ENCODE measurements at regions not wholly inside any gene's neighbourhood (a gene's known extent, or its start where the extent isn't known, plus 50 kb on each side); places are given as distances from the start of the nearest gene placed in this dataset.

DNA sequence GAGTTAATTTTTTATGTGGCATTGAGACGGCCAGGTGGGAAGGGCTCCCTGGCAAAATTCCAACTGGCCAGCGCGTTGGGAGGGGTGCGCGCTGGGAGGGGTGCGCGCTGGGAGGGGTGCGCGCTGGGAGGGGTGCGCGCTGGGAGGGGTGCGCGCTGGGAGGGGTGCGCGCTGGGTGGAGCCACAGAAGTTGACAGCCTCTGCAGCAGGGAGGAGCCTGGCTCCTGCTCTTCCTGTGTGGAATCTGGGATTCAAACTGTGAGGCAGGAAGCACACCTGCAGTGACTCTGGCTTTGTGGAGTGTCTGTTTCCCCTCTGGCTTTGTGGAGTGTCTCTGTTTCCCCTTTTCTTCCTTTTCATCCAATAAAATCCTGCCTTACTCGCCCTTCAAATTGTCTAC lies 147.9 kb upstream of the CBLN2 start:
- DNase-seq (ENCODE audit: low read depth): no peak

DNA sequence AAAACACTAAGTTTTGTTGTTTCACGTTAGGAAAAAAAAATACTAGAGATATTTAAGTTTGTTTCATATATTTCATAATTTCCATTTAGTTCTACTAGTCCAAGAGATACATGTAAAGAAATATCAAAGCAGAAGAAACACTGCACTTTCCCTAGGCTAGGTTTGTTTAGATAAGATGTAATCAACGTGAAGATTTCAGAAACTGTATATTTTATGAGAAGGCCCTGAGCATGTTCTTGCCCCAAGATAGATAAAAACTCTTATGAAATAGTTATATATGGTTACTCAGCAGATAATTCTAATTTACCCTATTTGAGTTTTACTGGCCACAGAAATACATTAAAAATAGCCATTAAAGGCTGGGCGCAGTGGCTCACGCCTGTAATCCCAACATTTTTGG lies 143.6 kb upstream of the CBLN2 start:
- no peak for DNase-seq (ENCODE audit: low read depth)

DNA sequence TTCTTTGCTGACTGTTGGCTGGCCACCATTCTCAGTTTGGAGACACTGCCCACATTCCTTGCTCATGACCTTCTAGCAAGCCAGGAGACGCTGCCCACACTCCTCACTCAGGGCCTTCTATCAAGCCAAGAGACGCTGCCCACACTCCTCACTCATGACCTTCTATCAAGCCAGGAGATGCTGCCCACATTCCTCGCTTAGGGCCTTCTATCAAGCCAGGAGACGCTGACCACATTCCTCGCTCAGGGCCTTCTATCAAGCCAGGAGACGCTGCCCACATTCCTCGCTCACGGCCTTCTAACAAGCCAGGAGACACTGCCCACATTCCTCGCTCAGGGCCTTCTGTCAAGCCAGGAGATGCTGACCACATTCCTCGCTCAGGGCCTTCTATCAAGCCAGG lies 131.3 kb upstream of the CBLN2 start:
- DNase-seq (ENCODE audit: low read depth): no peak

GRCh38 chr18:72674710-72675109 lies 130.6 kb upstream of the CBLN2 start:
- no peak for DNase-seq (ENCODE audit: low read depth)

DNA sequence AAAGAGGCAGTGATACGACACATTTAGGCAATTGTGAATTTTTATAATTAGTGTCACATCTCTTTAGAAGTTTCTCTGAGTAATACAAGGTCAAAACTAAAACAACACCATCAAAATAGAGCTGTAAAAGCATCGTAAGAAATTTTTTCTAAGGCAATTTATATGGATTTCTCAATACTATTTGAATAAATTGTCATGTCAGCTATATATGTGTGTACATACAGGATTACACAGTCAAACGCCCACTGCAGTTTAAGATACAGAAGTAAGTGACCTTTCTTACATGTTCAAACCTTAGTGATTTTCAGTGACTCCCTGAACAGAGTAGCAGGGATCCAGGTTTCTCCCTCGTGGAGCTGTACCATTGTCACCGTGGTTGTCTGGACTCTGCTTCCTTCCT lies 129.1 kb upstream of the CBLN2 start:
- DNase-seq (ENCODE audit: low read depth): no peak

DNA sequence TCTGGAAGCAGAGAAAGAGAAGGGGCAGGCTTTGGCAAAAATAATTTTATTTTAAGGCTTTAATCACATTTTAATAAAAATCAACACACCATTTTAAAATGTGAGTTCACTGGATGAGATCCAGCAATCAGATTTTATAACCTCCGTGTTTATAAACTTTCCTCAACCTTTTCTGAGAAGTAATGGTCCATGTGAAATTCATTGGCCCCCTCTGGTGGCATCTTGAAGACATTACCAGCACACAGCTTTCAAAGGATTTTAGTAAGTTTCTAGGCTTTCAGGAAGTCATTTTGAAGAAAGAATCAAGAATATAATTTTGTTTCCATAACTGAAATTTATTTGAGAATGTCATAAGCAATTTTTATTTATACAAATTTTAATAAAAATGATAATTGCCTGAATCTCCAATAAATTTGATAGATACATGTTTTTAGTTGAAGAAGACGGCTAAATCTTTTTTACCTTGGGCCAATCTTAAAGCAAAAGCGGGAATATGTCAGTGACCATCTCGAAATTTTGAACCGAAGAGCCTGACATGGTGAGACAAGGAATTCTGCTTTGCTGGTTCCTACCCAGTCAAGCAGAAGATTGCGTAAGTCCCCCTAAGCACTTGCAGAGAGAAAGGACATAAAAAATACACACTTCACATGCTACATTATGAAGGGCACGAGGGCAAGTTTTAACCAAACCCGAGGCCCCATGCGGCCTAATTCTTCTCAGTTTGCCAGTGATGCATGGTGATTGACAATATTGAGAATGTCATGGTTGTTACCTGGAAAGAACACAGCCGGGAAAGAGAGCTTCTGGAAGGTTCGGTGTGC lies 128.4 kb upstream of the CBLN2 start:
- no peak for DNase-seq (ENCODE audit: low read depth)

GRCh38 chr18:72667932-72668331 lies 123.8 kb upstream of the CBLN2 start:
- no peak for DNase-seq (ENCODE audit: low read depth)

- peak; percentile 11 for DNase-seq (ENCODE audit: low read depth)
Measured at GRCh38 chr18:72652990-72653593, 109.0 kb upstream of the CBLN2 start.

DNA sequence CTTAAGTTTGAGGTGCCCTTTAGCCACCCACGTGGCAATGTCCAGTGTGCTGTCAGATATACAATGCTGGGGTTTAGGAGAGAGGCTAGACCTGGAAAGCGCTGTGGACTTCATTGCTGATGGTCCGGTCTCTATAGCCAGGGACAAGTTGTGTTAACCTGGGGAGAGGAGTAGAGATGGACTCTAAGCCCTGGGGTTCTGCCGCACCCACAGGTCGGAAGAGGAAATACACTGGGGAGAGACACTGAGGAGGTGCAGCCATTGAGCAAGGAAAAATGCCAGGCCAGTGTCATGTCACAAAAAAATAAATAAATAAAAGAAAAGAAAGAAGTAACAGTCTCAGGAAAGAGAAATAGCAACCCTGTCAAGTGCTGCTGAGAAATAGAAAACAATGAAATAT lies 106.9 kb upstream of the CBLN2 start:
- no peak for DNase-seq (ENCODE audit: low read depth)

- DNase-seq (ENCODE audit: low read depth): no peak
Measured at GRCh38 chr18:72648481-72648960, 104.4 kb upstream of the CBLN2 start.

DNA sequence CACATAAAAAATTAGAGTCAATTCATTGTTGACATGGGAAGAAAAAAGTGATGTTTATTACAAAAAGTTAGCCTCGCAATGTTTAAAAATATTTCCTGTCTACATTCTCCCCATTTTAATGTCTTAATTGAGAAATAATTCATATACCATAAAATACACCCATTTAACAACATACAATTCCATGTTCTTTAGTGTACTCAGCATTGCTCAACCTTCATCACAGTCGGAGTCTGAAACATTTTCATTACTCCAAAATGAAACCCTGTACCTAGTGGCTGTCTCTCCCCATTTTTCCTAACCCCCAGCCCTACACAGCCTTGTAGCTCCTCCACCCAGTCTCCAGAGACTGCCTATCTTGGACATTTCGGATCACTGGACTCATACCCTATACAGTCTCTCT lies 103.9 kb upstream of the CBLN2 start:
- no peak for DNase-seq (ENCODE audit: low read depth)

DNA sequence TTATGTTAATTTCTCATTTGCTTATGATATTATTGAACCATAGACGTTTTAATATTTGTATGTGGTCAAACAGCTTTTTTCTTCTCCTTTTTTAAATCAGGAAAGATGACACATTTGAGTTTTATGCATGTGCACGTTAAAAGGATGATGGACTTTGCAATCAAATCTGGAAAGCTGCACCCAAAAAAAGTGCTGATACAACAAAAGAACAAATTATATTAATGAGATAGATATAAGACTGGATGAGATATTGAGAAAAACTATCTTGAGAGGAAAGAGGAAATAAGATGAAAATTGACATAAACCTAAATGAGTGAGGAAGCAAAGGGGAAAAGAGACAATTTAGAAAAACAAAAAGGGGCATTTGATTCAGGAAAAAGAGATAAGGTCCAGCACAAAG lies 96.4 kb upstream of the CBLN2 start:
- no peak for DNase-seq (ENCODE audit: low read depth)

- no peak for DNase-seq (ENCODE audit: low read depth)
Measured at GRCh38 chr18:72638376-72638775, 94.2 kb upstream of the CBLN2 start.

GRCh38 chr18:72637721-72638120 lies 93.6 kb upstream of the CBLN2 start:
- DNase-seq (ENCODE audit: low read depth): no peak

DNA sequence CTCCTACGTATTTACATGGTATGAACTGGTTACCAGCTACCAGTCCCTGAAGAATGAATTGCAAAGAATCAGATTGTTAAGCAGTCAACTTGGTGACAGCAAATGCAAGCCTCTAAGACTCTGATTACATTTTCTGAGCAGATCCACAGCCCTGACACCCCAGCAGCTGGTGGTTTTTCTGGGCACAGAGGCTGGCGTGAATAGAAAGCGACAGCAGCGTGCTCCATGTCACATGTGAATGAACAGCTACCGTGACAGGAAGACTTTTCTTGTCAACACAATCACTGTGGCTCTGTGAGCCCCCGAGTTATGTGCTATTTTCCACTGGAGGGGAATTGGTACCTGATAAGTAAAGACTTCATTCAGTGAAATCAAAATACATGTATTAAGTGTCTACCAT lies 93.2 kb upstream of the CBLN2 start:
- DNase-seq (ENCODE audit: low read depth): no peak

- DNase-seq (ENCODE audit: low read depth): no peak
Measured at GRCh38 chr18:72636611-72637010, 92.5 kb upstream of the CBLN2 start.

DNA sequence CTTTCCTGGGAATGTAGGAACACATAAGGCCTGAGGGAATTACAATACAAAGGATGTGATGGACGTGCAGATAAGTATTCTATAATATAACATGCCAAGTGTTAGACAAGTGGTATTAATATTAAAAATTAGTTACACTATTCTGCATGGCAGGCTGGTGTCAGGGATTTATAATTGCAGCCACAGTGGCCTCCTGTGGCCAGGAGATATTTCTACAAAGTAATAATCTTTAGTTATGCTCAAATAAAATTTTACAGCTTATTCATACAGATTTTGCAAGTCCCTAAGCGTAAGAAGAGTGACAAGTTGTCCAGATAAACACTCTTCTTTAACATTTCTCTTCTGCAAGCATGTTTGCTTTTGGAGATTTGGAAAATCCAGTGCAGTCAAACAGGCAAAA lies 90.4 kb upstream of the CBLN2 start:
- no peak for DNase-seq (ENCODE audit: low read depth)

DNA sequence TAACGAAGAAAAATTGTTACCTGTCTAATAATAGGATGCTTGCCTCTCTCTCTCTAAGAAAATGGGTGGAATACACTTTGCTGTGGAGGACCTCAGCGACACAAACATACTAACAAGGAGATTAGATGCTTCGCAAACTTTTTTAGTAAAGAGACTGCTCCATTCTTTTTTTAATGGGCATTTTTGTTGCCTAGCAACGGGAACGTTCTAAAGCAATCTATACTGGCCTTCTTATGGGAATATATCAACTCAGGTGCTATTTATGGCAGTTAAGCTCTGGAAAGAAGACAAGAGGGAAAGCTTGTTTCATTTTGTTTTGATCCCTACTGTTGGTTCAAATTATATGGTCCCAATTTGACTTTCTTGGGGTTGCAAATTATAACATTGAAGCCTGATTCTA lies 86.8 kb upstream of the CBLN2 start:
- DNase-seq (ENCODE audit: low read depth): no peak

GRCh38 chr18:72623444-72623843 lies 79.3 kb upstream of the CBLN2 start:
- no peak for DNase-seq (ENCODE audit: low read depth)

GRCh38 chr18:72613534-72613930 lies 69.4 kb upstream of the CBLN2 start:
- no peak for DNase-seq (ENCODE audit: low read depth)

DNA sequence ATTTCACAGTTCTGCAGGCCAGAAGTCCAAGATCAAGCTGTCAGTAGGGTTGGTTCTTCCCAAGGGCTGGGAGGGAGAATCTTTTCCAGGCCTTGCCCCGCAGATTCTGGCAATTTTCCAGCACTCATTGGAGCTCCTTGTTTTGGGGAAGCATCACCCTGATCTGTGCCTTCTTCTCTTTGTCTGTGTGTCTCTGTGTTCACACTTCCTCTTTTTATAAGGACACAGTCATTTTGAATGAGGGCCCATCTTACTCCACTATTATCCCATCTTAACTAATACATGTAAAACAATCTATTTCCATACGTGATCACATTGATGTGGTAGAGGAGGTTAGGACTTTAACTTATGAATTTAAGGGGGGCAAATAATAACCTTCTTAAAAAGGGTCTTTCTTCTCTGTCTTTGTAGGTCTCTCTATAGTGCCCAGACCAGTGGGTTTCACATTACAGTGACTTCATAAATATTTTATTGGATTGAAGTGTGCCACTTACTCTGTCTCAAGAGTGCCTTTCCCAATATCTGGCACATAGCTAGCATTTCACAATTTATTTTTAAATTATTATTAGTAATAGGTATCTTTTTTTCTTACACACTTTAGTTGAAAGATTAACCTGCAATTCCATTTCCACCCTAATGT lies 68.9 kb upstream of the CBLN2 start:
- no peak for DNase-seq (ENCODE audit: low read depth)

DNA sequence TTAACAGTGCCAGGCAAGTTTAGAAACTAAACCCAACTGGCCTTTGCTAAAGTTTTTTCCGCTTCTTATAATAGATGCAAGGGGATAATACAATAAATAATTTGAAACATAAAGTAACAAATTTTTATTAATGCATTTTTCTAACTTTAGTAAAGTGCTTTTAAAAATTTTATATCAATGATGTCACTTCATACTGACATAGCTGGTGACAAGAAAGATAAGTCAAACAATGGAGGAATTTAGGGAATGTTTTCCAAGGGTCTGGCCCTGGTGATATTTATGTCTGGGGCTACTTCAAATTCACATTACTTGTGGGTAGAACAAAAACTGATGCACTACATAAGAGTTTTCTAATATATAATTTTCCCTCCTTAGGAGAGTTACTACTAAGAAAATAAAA lies 61.2 kb upstream of the CBLN2 start:
- no peak for DNase-seq (ENCODE audit: low read depth)

GRCh38 chr18:72601944-72602343 lies 57.8 kb upstream of the CBLN2 start:
- DNase-seq (ENCODE audit: low read depth): no peak
